ENCODE measurements at regions not wholly inside any gene's neighbourhood (a gene's known extent, or its start where the extent isn't known, plus 50 kb on each side); places are given as distances from the start of the nearest gene placed in this dataset.

DNA sequence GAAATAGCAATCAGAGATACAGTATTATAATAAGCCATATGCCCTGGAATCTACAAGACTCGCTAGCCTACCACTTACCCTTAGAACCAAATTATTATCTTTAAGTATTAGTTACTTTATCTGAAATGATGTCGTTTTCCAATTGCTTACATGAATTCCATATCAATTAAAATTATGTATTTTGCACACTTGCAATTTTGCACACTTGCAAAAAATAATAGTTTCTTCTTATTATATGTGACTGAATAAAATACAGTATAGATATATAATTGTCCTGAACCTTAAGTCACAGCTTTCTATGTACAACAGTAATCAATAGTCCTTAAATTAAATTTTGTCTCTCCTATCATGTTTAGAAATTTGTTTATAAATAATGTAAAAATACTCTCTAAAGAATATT is 2095.1 kb downstream of the NCAM2 start:
- TF ChIP-seq, protein P1, sequence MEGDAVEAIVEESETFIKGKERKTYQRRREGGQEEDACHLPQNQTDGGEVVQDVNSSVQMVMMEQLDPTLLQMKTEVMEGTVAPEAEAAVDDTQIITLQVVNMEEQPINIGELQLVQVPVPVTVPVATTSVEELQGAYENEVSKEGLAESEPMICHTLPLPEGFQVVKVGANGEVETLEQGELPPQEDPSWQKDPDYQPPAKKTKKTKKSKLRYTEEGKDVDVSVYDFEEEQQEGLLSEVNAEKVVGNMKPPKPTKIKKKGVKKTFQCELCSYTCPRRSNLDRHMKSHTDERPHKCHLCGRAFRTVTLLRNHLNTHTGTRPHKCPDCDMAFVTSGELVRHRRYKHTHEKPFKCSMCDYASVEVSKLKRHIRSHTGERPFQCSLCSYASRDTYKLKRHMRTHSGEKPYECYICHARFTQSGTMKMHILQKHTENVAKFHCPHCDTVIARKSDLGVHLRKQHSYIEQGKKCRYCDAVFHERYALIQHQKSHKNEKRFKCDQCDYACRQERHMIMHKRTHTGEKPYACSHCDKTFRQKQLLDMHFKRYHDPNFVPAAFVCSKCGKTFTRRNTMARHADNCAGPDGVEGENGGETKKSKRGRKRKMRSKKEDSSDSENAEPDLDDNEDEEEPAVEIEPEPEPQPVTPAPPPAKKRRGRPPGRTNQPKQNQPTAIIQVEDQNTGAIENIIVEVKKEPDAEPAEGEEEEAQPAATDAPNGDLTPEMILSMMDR (IDR thresholded peaks at IDR 0.05), result no peak
- no peak for TF ChIP-seq POLR2A (IDR thresholded peaks at IDR 0.05)
